ENCODE measurements at regions not wholly inside any gene's neighbourhood (a gene's known extent, or its start where the extent isn't known, plus 50 kb on each side); places are given as distances from the start of the nearest gene placed in this dataset.
A peak's percentile ranks its signal among the peaks of the same experiment; 100 is the strongest.

DNA sequence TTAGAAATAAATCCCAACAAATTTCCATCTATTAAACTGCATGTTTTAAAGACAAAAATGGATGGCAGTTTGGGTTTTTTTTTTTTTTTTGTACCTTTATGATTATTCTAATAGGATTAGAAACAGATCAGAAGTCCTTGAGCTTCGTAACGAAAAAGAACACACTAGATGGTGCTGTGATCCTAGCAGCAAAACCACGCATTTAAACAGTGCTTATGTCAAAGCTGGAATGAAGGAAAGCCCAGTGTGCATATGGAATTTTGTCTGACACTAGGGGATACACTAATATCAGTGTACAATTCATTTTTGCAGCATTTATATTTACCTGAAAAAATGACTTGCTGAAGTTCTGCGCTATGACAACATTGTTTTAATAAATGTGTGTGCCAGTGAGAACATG lies 229.1 kb downstream of the VEGFC start:
- Histone ChIP-seq H3K36me3 (ENCODE audit: control insufficient read depth, insufficient read depth, low read length) (no peaks in the 10 kb centered on the region), H3K4me3 (ENCODE audit: low read length) (no peak overlapping the region), H3K4me1 (ENCODE audit: control insufficient read depth, insufficient read depth, low read length) (no peaks in the 10 kb centered on the region), H3K27ac (ENCODE audit: low read length) (no peak overlapping the region), H3K27me3 (ENCODE audit: control insufficient read depth, insufficient read depth, low read length) (no peaks in the 10 kb centered on the region), H3K9me3 (replicated peaks; ENCODE audit: control insufficient read depth, low read depth, low read length) (no peaks in the 10 kb centered on the region)
- WGBS (ENCODE audit: insufficient coverage), result no CpG with 5 or more reads among the region's 4 CpGs
- peak; percentile 70 for DNase-seq

DNA sequence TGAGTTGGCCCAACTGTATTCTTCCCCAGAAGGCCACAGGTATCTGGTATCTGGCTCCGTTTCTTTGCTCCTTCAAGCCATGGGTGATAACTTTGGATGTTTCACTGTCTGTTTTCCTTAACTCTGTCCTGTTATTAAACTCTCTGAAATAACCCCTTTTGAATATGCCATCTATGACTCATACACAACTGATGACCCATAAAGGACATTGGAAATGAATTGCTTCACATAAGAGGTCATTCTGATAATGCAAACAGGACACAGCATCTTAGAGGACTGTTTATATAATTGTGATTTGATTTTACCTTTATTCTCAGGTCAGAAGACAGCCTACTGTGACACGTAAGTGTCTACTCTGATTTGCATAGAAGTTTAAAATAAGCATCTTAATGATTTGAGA lies 227.7 kb downstream of the VEGFC start:
- DNase-seq, result no peak
- no peak overlapping the region for H3K27ac ChIP-seq (ENCODE audit: low read length)
- no peaks in the 10 kb centered on the region for H3K4me1 ChIP-seq (ENCODE audit: control insufficient read depth, insufficient read depth, low read length)
- H3K4me3 ChIP-seq (ENCODE audit: low read length), result no peak overlapping the region
- no peaks in the 10 kb centered on the region for H3K36me3 ChIP-seq (ENCODE audit: control insufficient read depth, insufficient read depth, low read length)
- H3K27me3 ChIP-seq (ENCODE audit: control insufficient read depth, insufficient read depth, low read length), result no peaks in the 10 kb centered on the region
- no peaks in the 10 kb centered on the region for H3K9me3 ChIP-seq (replicated peaks; ENCODE audit: control insufficient read depth, low read depth, low read length)
- WGBS (ENCODE audit: insufficient coverage), result 88% methylated on average over 1 of the region's 2 CpGs

DNA sequence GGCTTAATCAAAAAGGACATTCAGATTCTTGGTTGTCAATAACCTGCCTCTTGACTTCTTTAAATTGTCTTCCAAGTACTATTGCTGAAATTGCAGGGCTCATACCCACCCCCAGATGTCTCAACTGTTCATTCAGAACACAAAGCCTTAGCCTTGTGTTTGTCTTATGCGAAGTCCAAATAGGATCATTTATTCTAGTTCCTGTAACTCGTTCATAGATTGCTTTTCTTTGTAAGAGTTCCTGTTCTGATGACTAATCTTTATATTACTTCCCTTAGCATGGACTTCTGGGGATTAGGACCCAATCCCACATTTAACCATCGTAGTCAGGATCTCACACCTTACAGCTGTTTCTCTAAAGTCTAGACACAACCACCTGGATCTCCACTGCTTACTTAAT lies 226.0 kb downstream of the VEGFC start:
- Histone ChIP-seq H3K4me1 (ENCODE audit: control insufficient read depth, insufficient read depth, low read length) (no peaks in the 10 kb centered on the region), H3K9me3 (replicated peaks; ENCODE audit: control insufficient read depth, low read depth, low read length) (no peaks in the 10 kb centered on the region), H3K36me3 (ENCODE audit: control insufficient read depth, insufficient read depth, low read length) (no peaks in the 10 kb centered on the region), H3K27me3 (ENCODE audit: control insufficient read depth, insufficient read depth, low read length) (no peaks in the 10 kb centered on the region), H3K27ac (ENCODE audit: low read length) (no peak overlapping the region), H3K4me3 (ENCODE audit: low read length) (no peak overlapping the region)
- DNase-seq, result no peak
- no CpG with 5 or more reads among the region's 3 CpGs for WGBS (ENCODE audit: insufficient coverage)

DNA sequence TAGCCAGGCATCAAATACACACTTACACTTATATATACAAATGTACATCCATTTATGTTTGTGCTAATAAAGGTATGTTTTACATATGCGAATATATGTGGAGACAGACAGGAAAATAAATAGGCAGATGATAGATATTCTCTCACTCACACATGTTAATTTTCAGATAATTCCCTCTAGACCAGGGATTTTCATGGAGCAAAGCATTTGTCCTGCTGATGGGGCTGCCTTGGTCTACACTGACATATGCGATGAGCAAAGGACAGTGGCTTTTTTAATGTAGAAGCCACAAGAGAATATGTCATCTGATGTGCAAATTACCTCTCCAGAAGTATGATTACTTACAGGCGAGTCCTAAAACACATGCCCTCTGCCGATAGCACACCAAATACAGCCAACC lies 224.5 kb downstream of the VEGFC start:
- Histone ChIP-seq H3K27me3 (ENCODE audit: control insufficient read depth, insufficient read depth, low read length) (no peaks in the 10 kb centered on the region), H3K27ac (ENCODE audit: low read length) (no peak overlapping the region), H3K4me1 (ENCODE audit: control insufficient read depth, insufficient read depth, low read length) (no peaks in the 10 kb centered on the region), H3K36me3 (ENCODE audit: control insufficient read depth, insufficient read depth, low read length) (no peaks in the 10 kb centered on the region), H3K4me3 (ENCODE audit: low read length) (no peak overlapping the region), H3K9me3 (replicated peaks; ENCODE audit: control insufficient read depth, low read depth, low read length) (no peaks in the 10 kb centered on the region)
- DNase-seq, result no peak
- WGBS (ENCODE audit: insufficient coverage), result no CpG with 5 or more reads among the region's 4 CpGs

DNA sequence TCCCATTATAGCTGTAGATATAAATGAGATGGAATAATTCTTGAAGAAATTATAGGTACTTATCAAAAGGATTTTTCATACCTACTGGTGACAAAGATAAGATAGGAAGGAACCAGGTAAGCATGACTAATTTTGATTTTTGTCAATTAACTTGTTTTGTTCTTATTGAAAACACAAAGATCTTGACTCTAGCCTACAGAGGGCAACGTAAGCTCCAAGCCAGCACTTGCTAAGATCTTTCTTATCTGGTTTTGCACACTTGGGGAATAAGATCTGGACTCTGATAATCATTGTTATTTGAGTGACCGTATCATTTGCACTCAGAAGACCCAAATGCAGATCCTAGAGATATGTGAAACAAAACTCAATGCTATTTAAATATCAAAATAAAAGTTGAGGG lies 223.4 kb downstream of the VEGFC start:
- H3K27ac ChIP-seq (ENCODE audit: low read length), result no peak overlapping the region
- no peaks in the 10 kb centered on the region for H3K27me3 ChIP-seq (ENCODE audit: control insufficient read depth, insufficient read depth, low read length)
- WGBS (ENCODE audit: insufficient coverage), result no CpG with 5 or more reads among the region's 2 CpGs
- H3K36me3 ChIP-seq (ENCODE audit: control insufficient read depth, insufficient read depth, low read length), result no peaks in the 10 kb centered on the region
- DNase-seq, result no peak
- no peaks in the 10 kb centered on the region for H3K9me3 ChIP-seq (replicated peaks; ENCODE audit: control insufficient read depth, low read depth, low read length)
- no peak overlapping the region for H3K4me3 ChIP-seq (ENCODE audit: low read length)
- H3K4me1 ChIP-seq (ENCODE audit: control insufficient read depth, insufficient read depth, low read length), result no peaks in the 10 kb centered on the region

DNA sequence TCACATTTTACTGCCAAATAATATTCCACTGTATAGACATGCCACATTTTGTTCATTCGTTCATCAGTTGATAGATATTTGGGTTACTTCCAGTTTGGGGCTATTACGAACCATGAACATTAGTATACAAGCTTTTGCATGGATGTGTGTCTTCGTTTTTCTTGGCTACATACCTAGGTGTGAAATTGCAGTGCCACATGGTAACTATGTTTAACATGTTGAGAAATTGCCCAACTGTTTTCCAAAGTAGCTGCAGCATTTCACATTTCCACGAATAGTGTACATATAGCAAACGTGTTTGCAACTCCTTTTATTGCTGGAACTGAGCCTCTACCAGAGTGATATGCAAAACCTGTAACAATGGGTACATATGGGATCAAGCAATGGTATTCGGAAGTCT lies 221.5 kb downstream of the VEGFC start:
- H3K36me3 ChIP-seq (ENCODE audit: control insufficient read depth, insufficient read depth, low read length), result no peaks in the 10 kb centered on the region
- H3K4me3 ChIP-seq (ENCODE audit: low read length), result no peak overlapping the region
- no peak overlapping the region for H3K27ac ChIP-seq (ENCODE audit: low read length)
- H3K9me3 ChIP-seq (replicated peaks; ENCODE audit: control insufficient read depth, low read depth, low read length), result no peaks in the 10 kb centered on the region
- H3K4me1 ChIP-seq (ENCODE audit: control insufficient read depth, insufficient read depth, low read length), result no peaks in the 10 kb centered on the region
- no peaks in the 10 kb centered on the region for H3K27me3 ChIP-seq (ENCODE audit: control insufficient read depth, insufficient read depth, low read length)
- no CpG with 5 or more reads among the region's 6 CpGs for WGBS (ENCODE audit: insufficient coverage)
- no peak for DNase-seq

DNA sequence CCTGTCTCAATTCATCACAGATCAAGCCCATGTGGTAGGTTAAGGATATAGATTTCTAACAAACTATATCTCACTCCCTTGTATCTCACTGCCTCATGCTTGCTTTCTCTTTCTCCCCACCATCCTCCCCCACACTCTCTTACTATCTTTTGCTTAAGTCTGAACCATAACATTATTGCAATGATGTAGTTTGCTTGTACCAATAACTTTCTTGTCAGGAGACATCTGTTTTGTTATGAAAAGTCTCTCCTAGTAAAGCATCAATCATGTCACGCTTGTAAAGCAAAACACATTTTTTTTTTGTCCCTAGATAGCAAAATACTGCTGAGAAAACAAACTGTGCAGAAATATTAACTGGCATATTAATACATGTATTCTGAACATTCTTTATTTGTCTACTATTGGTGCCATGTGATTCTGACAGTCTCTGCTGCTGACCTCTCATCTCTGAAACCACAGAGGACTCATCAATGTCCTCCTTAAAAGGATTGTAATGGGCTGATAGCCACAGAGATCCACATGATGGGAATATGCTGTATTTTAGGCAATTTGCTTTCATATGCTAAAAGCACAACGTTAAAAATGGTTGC lies 217.5 kb downstream of the VEGFC start:
- 40% methylated on average over 1 of the region's 2 CpGs for WGBS (ENCODE audit: insufficient coverage)
- Histone ChIP-seq H3K27me3 (ENCODE audit: control insufficient read depth, insufficient read depth, low read length) (no peaks in the 10 kb centered on the region), H3K36me3 (ENCODE audit: control insufficient read depth, insufficient read depth, low read length) (no peaks in the 10 kb centered on the region), H3K9me3 (replicated peaks; ENCODE audit: control insufficient read depth, low read depth, low read length) (no peaks in the 10 kb centered on the region), H3K27ac (ENCODE audit: low read length) (no peak overlapping the region), H3K4me3 (ENCODE audit: low read length) (no peak overlapping the region), H3K4me1 (ENCODE audit: control insufficient read depth, insufficient read depth, low read length) (no peaks in the 10 kb centered on the region)
- peak; percentile 64 for DNase-seq

DNA sequence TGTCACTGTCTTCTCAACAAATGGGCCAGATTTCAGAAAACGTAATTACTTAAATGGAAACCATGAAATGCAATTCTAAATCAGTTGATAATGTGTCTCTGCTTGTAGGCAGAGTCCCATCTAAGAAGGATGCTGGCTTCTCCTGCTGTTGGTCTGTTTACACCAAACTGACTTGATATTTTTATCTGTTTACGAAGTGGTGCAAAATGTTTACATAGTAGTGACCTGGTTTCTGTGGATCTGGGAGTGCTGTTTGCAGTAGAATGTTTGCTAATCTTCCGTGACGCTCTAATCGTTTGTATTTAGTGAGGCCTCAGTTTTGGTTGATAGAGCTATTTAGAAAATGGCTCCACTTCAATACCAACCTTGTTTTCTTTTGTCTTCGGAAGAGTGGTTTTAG lies 213.5 kb downstream of the VEGFC start:
- no peaks in the 10 kb centered on the region for H3K36me3 ChIP-seq (ENCODE audit: control insufficient read depth, insufficient read depth, low read length)
- H3K4me1 ChIP-seq (ENCODE audit: control insufficient read depth, insufficient read depth, low read length), result no peaks in the 10 kb centered on the region
- no peak overlapping the region for H3K4me3 ChIP-seq (ENCODE audit: low read length)
- no peaks in the 10 kb centered on the region for H3K9me3 ChIP-seq (replicated peaks; ENCODE audit: control insufficient read depth, low read depth, low read length)
- WGBS (ENCODE audit: insufficient coverage), result no CpG with 5 or more reads among the region's 6 CpGs
- H3K27ac ChIP-seq (ENCODE audit: low read length), result no peak overlapping the region
- H3K27me3 ChIP-seq (ENCODE audit: control insufficient read depth, insufficient read depth, low read length), result no peaks in the 10 kb centered on the region
- DNase-seq, result no peak

DNA sequence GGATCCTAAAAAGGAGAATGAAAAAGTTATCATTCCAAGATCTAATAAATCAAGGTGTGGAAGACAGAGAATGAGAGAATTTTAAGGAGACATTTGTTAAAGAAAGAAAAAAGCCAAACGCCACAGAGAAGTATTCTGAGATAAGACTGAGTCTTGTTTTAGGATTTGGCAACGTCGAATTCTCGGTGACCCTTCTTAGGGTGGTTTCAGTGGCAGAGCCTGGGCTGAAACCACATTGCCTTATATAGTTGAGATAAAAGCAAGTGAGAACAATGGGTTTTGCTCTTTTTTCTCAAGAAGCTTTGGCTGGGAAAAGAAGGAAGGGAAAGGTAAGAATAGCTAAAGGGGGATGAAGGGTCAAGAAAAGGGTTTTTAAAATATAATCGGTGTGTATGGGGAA lies 209.4 kb downstream of the VEGFC start:
- DNase-seq, result no peak
- Histone ChIP-seq H3K4me3 (ENCODE audit: low read length) (no peak overlapping the region), H3K9me3 (replicated peaks; ENCODE audit: control insufficient read depth, low read depth, low read length) (no peaks in the 10 kb centered on the region), H3K27me3 (ENCODE audit: control insufficient read depth, insufficient read depth, low read length) (no peaks in the 10 kb centered on the region), H3K4me1 (ENCODE audit: control insufficient read depth, insufficient read depth, low read length) (no peaks in the 10 kb centered on the region), H3K36me3 (ENCODE audit: control insufficient read depth, insufficient read depth, low read length) (no peaks in the 10 kb centered on the region), H3K27ac (ENCODE audit: low read length) (no peak overlapping the region)
- WGBS (ENCODE audit: insufficient coverage), result 93% methylated on average over 3 of the region's 5 CpGs

DNA sequence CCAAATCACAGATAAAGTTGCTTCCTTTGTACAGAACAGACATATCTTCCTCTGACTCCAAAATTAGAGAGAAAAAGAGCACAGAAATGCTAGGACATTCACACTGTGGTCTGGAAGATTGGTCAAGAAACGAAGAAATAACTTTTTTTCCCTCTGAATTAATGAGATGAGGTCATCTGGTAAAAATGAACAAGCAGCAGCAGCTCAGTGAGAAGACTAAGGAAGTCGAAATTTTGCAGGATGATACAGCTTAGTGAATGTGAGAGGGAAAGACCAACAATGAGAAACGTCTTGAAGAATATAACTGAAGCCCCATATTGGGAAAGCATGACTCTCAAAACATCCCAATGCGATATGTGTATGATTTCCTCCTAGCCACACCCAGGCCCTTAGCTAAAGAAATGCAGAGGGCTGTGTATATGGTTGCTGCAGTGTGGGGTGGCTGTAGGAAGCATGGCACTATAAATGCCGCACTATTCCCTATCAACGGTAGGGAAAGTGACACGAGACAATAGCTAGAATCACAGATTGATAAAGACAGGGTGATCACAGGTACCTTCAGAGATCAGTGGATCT lies 208.6 kb downstream of the VEGFC start:
- no peak overlapping the region for H3K27ac ChIP-seq (ENCODE audit: low read length)
- WGBS (ENCODE audit: insufficient coverage), result 87% methylated on average over 3 of the region's 7 CpGs

DNA sequence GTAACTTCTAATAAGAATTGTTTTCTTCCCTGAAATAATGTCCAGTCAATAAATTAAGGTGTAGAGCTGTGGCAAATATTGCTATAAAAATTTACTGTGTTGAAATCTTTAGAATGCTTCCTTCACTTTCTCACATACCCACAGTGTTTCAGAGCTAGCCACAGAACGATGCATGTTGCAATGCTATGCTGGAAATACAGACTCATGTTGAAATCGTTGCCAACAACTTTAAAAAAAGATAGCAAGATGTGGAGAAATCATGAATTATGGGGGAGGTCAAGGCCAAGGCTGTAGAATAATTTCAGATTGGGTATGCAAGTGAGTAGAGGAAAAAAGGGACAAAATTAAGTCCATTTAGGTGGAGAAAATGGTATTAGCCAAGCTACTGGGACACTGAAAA lies 204.8 kb downstream of the VEGFC start:
- Histone ChIP-seq H3K4me3 (ENCODE audit: low read length) (no peak overlapping the region), H3K36me3 (ENCODE audit: control insufficient read depth, insufficient read depth, low read length) (no peaks in the 10 kb centered on the region), H3K27me3 (ENCODE audit: control insufficient read depth, insufficient read depth, low read length) (no peaks in the 10 kb centered on the region), H3K9me3 (replicated peaks; ENCODE audit: control insufficient read depth, low read depth, low read length) (peaks cover 4% of the 10 kb centered on the region), H3K4me1 (ENCODE audit: control insufficient read depth, insufficient read depth, low read length) (no peaks in the 10 kb centered on the region), H3K27ac (ENCODE audit: low read length) (no peak overlapping the region)
- DNase-seq, result no peak
- 33% methylated on average over 1 of the region's 2 CpGs for WGBS (ENCODE audit: insufficient coverage)

More for the DNA sequence above, 208.6 kb downstream of the VEGFC start:
- Histone ChIP-seq H3K27me3 (ENCODE audit: control insufficient read depth, insufficient read depth, low read length) (no peaks in the 10 kb centered on the region), H3K9me3 (replicated peaks; ENCODE audit: control insufficient read depth, low read depth, low read length) (no peaks in the 10 kb centered on the region), H3K36me3 (ENCODE audit: control insufficient read depth, insufficient read depth, low read length) (no peaks in the 10 kb centered on the region), H3K4me3 (ENCODE audit: low read length) (no peak overlapping the region), H3K4me1 (ENCODE audit: control insufficient read depth, insufficient read depth, low read length) (no peaks in the 10 kb centered on the region)
- DNase-seq, result no peak
